HUES6 (cell line): ENCODE measurements at regions not wholly inside any gene's neighbourhood (a gene's known extent, or its start where the extent isn't known, plus 50 kb on each side); places are given as distances from the start of the nearest gene placed in this dataset.
"Not testable (repeated sequence)": the region's sequence is repeated elsewhere in the genome, so short reads cannot be mapped to it uniquely, and the experiment has no call there.

Experiments used
- H3K27ac ChIP-seq: 2 replicates; pipeline ENCODE4 v1.7.0; 2013; ENCODE audit warnings: low read depth, mild to moderate bottlenecking, low read length, inconsistent platforms
- H3K27me3 ChIP-seq: 2 replicates; pipeline ENCODE4 v1.6.1; 2013; ENCODE audit warnings: low read length; ENCODE audit not compliant: control insufficient read depth, insufficient read depth
- H3K36me3 ChIP-seq: 2 replicates; pipeline ENCODE4 v1.6.1; 2013; ENCODE audit warnings: low read length; ENCODE audit not compliant: control insufficient read depth, insufficient read depth
- H3K4me1 ChIP-seq: 2 replicates; pipeline ENCODE4 v1.6.1; 2013; ENCODE audit warnings: low read length; ENCODE audit not compliant: control insufficient read depth, insufficient read depth
- H3K4me3 ChIP-seq: 2 replicates; pipeline ENCODE4 v1.5.1; 2013; ENCODE audit warnings: low read depth, low read length
- H3K9ac ChIP-seq: one replicate; pipeline ENCODE4 v1.6.1; 2013; ENCODE audit warnings: mild to moderate bottlenecking, low read length
- H3K9me3 ChIP-seq: 2 replicates; pipeline ENCODE4 v1.6.1; 2013; ENCODE audit warnings: low read depth, low read length; ENCODE audit not compliant: control insufficient read depth, insufficient read depth

DNA sequence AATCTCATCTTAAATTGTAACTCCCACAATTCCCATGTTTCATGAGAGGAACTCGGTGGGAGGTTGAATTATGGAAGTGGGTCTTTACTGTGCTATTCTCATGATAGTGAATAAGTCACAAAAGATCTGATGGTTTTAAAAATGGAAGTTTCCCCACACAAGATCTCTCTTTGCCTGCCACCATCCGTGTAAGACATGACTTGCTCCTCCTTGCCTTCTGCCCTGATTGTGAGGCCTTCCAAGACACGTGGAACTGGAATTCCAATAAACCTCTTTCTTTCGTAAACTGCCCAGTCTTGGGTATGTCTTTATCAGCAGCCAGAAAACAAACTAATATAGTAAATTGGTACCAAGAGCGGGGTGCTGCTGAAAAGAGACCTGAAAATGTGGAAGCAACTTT is 761.6 kb upstream of the RGS18 start:
- Histone ChIP-seq H3K36me3 (no peaks in the 10 kb centered on the region), H3K4me3 (no peak overlapping the region), H3K9me3 (peaks cover 21% of the 10 kb centered on the region), H3K9ac (no peak overlapping the region), H3K4me1 (no peaks in the 10 kb centered on the region), H3K27me3 (no peaks in the 10 kb centered on the region), H3K27ac (no peak overlapping the region)

GRCh38 chr1:191398551-191398950 is 759.7 kb upstream of the RGS18 start:
- Histone ChIP-seq H3K36me3 (no peaks in the 10 kb centered on the region), H3K4me1 (no peaks in the 10 kb centered on the region), H3K9me3 (peaks cover 21% of the 10 kb centered on the region), H3K9ac (no peak overlapping the region), H3K27ac (no peak overlapping the region), H3K4me3 (no peak overlapping the region), H3K27me3 (no peaks in the 10 kb centered on the region)

- no peak overlapping the region for H3K9ac ChIP-seq
Observed at GRCh38 chr1:191405417-191405816, 752.8 kb upstream of the RGS18 start.

DNA sequence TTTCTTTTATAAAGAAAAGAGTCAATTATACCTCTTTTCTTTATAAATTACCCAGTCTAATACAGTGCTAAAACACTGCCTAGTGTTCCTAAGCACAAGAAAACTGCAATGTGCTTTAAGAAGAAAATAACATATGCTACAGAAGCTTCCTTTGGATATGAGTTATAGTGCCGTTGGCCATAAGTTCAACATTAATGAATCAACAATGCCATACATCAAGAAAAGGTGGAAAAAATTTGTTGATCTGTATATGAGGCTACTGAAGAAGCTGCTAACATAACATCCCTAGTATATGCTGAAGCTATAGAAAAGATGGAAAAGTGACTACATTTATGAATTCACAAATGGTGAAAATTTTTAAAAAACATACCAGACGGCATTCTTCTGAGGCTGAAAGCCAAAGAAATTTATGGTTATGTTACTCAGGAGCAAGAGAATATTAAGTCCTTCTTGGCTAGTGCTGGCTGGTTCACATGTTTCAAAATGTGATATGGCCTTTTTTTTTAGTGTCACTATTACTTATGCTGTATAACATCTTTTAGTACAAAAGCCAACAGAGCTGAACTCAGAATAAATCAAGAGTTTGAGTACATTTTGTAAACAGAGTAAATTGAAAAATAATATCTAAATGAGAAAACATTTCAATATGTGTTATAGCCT is 743.2 kb upstream of the RGS18 start:
- Histone ChIP-seq H3K9me3 (no peaks in the 10 kb centered on the region), H3K36me3 (no peaks in the 10 kb centered on the region), H3K27ac (no peak overlapping the region), H3K4me3 (no peak overlapping the region), H3K9ac (no peak overlapping the region), H3K4me1 (no peaks in the 10 kb centered on the region), H3K27me3 (no peaks in the 10 kb centered on the region)

More at GRCh38 chr1:191405417-191405816, 752.8 kb upstream of the RGS18 start:
- H3K4me3 ChIP-seq = no peak overlapping the region
- H3K36me3 ChIP-seq = no peaks in the 10 kb centered on the region
- H3K9me3 ChIP-seq = no peaks in the 10 kb centered on the region
- H3K4me1 ChIP-seq = no peaks in the 10 kb centered on the region
- no peak overlapping the region for H3K27ac ChIP-seq
- H3K27me3 ChIP-seq = no peaks in the 10 kb centered on the region

DNA sequence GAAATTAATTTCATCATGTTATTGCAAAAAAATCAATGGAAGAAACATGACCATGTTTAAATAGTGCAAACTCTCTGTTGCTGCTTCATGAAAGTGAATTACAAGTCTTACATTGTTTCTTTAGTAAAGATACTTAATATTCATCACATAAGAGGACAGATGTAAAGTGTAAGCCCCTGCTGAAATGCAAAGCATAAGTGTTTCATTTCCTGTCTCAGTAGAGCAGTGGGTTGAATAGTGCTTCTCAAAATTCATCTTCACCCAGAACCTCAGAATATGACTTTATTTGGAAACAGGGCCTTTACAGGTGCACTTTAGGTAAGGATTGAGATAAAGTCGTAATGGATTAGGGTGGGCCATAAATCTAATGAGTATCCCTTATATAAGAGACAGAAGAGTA is 738.4 kb upstream of the RGS18 start:
- H3K9me3 ChIP-seq = no peaks in the 10 kb centered on the region
- no peaks in the 10 kb centered on the region for H3K27me3 ChIP-seq
- H3K27ac ChIP-seq = no peak overlapping the region
- H3K36me3 ChIP-seq = no peaks in the 10 kb centered on the region
- no peak overlapping the region for H3K4me3 ChIP-seq
- no peaks in the 10 kb centered on the region for H3K4me1 ChIP-seq
- H3K9ac ChIP-seq = no peak overlapping the region

GRCh38 chr1:191427593-191427992 is 730.7 kb upstream of the RGS18 start:
- Histone ChIP-seq H3K4me1 (peaks cover 5% of the 10 kb centered on the region; the same call in 1 of the 2 replicates), H3K9ac (no peak overlapping the region), H3K27ac (no peak overlapping the region), H3K36me3 (no peaks in the 10 kb centered on the region), H3K27me3 (no peaks in the 10 kb centered on the region), H3K9me3 (no peaks in the 10 kb centered on the region), H3K4me3 (no peak overlapping the region)

GRCh38 chr1:191432817-191433216 is 725.4 kb upstream of the RGS18 start:
- H3K9me3 ChIP-seq = no peaks in the 10 kb centered on the region
- peaks cover 9% of the 10 kb centered on the region; the same call in 1 of the 2 replicates for H3K4me1 ChIP-seq
- no peak overlapping the region for H3K4me3 ChIP-seq
- H3K27me3 ChIP-seq = no peaks in the 10 kb centered on the region
- no peak overlapping the region for H3K27ac ChIP-seq
- H3K36me3 ChIP-seq = no peaks in the 10 kb centered on the region
- H3K9ac ChIP-seq = no peak overlapping the region

DNA sequence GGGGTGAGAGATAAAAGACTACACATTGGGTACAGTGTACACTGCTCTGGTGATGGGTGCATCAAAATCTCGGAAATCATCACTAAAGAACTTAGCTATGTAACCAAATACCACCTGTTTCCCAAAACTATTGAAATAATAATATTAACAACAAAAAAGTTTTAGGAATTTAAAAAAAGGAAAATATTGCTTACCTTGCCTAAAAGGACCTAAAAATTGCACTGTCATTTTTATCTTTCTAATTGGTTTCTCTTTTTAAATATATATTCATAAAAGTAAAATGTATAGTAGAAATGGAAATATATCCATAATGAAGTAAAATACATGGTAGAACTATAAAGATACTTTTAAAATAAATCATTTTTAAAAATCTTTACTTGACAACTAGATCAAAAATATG is 719.3 kb upstream of the RGS18 start:
- H3K4me3 ChIP-seq = no peak overlapping the region
- H3K9me3 ChIP-seq = no peaks in the 10 kb centered on the region
- H3K27me3 ChIP-seq = no peaks in the 10 kb centered on the region
- H3K36me3 ChIP-seq = no peaks in the 10 kb centered on the region
- H3K4me1 ChIP-seq = no peaks in the 10 kb centered on the region
- H3K9ac ChIP-seq = no peak overlapping the region
- H3K27ac ChIP-seq = no peak overlapping the region

GRCh38 chr1:191448279-191448678 is 710.0 kb upstream of the RGS18 start:
- not testable (repeated sequence) for H3K4me3 ChIP-seq, H3K9ac ChIP-seq, H3K27ac ChIP-seq, H3K36me3 ChIP-seq, H3K9me3 ChIP-seq, H3K27me3 ChIP-seq, H3K4me1 ChIP-seq

- H3K27me3 ChIP-seq = no peaks in the 10 kb centered on the region
- no peaks in the 10 kb centered on the region for H3K36me3 ChIP-seq
- H3K4me1 ChIP-seq = no peaks in the 10 kb centered on the region
- no peak overlapping the region for H3K27ac ChIP-seq
- H3K9ac ChIP-seq = no peak overlapping the region
- no peak overlapping the region for H3K4me3 ChIP-seq
- H3K9me3 ChIP-seq = peaks cover 9% of the 10 kb centered on the region; the same call in 1 of the 2 replicates
Observed at GRCh38 chr1:191452586-191452985, 705.7 kb upstream of the RGS18 start.

- Histone ChIP-seq H3K4me3 (no peak overlapping the region), H3K9me3 (peaks cover 4% of the 10 kb centered on the region; the same call in 1 of the 2 replicates), H3K4me1 (no peaks in the 10 kb centered on the region), H3K27ac (no peak overlapping the region), H3K27me3 (no peaks in the 10 kb centered on the region), H3K9ac (no peak overlapping the region), H3K36me3 (no peaks in the 10 kb centered on the region)
Observed at GRCh38 chr1:191453487-191453886, 704.8 kb upstream of the RGS18 start.
